ENCODE measurements at regions not wholly inside any gene's neighbourhood (a gene's known extent, or its start where the extent isn't known, plus 50 kb on each side); places are given as distances from the start of the nearest gene placed in this dataset.

DNA sequence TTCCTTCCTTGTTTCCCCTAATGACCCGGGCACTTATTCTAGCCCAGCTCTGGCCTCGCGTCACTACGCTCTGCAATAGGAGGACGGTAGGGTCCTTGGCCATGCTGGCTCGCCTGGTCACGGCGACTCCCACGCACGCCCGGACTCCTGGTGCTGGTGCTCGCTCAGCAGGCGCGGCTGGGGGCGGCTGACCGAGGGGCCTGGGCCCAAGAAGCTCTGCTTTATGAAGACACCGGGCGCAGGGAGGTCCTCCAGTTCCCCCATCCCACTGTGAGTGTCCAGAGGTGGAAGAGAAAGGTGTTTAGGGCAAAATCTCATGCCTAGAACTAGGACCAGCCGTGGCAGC lies 54.2 kb upstream of the ZNF32 start:
- TF ChIP-seq, protein P1, sequence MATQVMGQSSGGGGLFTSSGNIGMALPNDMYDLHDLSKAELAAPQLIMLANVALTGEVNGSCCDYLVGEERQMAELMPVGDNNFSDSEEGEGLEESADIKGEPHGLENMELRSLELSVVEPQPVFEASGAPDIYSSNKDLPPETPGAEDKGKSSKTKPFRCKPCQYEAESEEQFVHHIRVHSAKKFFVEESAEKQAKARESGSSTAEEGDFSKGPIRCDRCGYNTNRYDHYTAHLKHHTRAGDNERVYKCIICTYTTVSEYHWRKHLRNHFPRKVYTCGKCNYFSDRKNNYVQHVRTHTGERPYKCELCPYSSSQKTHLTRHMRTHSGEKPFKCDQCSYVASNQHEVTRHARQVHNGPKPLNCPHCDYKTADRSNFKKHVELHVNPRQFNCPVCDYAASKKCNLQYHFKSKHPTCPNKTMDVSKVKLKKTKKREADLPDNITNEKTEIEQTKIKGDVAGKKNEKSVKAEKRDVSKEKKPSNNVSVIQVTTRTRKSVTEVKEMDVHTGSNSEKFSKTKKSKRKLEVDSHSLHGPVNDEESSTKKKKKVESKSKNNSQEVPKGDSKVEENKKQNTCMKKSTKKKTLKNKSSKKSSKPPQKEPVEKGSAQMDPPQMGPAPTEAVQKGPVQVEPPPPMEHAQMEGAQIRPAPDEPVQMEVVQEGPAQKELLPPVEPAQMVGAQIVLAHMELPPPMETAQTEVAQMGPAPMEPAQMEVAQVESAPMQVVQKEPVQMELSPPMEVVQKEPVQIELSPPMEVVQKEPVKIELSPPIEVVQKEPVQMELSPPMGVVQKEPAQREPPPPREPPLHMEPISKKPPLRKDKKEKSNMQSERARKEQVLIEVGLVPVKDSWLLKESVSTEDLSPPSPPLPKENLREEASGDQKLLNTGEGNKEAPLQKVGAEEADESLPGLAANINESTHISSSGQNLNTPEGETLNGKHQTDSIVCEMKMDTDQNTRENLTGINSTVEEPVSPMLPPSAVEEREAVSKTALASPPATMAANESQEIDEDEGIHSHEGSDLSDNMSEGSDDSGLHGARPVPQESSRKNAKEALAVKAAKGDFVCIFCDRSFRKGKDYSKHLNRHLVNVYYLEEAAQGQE (IDR thresholded peaks at IDR 0.05; ENCODE audit: insufficient read depth in 1 of 2, low read depth in 2 of 2, low read length in 2 of 2), result no peak
- TF ChIP-seq FOXP2 (optimal IDR thresholded peaks at IDR 0.05; ENCODE audit: borderline replicate concordance, extremely low read depth, extremely low read length, insufficient read depth), result no peak
- TF ChIP-seq SIN3A (IDR thresholded peaks at IDR 0.05; ENCODE audit: borderline replicate concordance, insufficient read depth, low read length), result no peak
- no peak for TF ChIP-seq TAF1 (IDR thresholded peaks at IDR 0.05; ENCODE audit: borderline replicate concordance, insufficient read depth, low read length)
- TF ChIP-seq POLR2AphosphoS5 (IDR thresholded peaks at IDR 0.05; ENCODE audit: low read depth, low read length), result no peak

DNA sequence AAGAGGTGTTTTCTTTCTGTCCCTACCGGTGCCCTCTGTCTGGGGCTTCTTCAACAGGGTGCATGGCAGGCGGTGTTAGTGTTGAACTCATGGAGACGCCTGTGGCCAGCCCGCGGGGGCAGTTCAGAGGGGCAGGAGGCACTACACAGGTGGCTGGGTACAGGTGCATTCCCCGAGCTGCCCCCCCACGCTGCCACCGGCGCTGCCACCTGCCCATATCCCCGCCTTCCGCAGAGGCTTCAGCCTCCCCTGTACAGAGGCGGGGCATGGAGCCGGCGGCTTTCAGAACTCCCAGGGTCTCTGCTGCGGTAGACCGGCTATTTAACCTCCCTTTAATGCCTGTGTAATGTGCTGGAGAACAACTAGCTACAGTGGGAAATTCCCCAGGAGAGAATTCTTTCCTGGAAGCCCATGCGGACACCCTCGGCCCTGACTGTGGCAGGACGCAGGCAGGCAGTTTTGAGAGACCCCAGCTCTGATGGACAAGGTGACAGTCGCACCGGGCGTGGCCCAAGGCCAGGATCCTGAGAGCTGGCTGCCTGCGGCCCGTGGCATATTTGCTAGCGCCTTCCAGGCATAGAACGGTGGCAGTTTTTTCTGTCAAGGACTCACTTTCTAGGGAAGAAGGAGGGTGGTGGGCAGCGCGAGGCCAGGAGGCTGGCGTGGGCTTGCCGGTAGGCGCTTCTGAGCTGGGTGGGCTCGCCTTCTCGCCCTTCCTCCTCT lies 53.7 kb upstream of the ZNF32 start:
- TF ChIP-seq FOXP2 (optimal IDR thresholded peaks at IDR 0.05; ENCODE audit: borderline replicate concordance, extremely low read depth, extremely low read length, insufficient read depth), result no peak
- TF ChIP-seq SIN3A (IDR thresholded peaks at IDR 0.05; ENCODE audit: borderline replicate concordance, insufficient read depth, low read length), result no peak
- TF ChIP-seq, protein P1 (IDR thresholded peaks at IDR 0.05; ENCODE audit: insufficient read depth in 1 of 2, low read depth in 2 of 2, low read length in 2 of 2), result no peak
- no peak for TF ChIP-seq TAF1 (IDR thresholded peaks at IDR 0.05; ENCODE audit: borderline replicate concordance, insufficient read depth, low read length)
- TF ChIP-seq POLR2AphosphoS5 (IDR thresholded peaks at IDR 0.05; ENCODE audit: low read depth, low read length), result no peak

DNA sequence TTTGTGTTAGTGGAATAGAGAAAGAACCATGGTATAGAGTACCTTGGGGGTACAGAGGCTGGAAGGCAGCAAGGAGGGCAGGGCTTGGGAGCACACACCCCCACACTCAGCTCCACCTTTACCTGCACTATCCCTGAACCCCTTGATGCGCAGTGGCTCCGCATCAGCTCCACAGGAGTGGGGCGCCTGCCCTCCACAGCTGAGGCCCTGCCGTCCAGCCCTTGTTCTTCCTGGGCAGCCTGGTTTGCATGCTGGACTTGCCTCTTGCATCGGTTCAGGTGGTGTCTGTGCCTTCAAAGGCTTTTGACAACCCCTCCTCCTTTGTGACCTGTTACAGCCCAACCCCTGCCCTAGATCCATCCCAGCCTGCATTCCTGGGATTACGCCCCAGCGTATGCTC lies 52.6 kb upstream of the ZNF32 start:
- TF ChIP-seq, protein P1 (IDR thresholded peaks at IDR 0.05; ENCODE audit: insufficient read depth in 1 of 2, low read depth in 2 of 2, low read length in 2 of 2), result no peak

DNA sequence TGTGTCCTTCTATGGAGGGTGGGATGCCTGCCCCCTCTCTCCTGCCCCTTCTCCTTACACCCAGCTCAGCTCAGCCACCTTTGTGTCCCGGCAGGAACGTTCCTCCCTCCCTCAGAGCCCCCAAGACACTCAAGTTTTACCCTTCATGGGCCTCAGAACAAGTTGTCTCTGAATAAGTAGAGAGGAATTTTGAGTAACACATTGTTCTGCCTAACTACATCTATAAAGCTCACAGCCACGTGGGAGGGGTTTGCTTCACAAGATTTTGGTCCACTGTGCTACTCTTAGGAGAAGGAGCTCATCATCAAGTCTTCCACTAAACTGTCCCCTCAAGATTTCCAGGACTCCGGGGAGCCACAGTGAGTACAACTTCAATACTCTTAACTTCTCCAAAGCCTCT lies 51.6 kb upstream of the ZNF32 start:
- TF ChIP-seq SIN3A (IDR thresholded peaks at IDR 0.05; ENCODE audit: borderline replicate concordance, insufficient read depth, low read length) (no peak), FOXP2 (optimal IDR thresholded peaks at IDR 0.05; ENCODE audit: borderline replicate concordance, extremely low read depth, extremely low read length, insufficient read depth) (no peak), POLR2AphosphoS5 (IDR thresholded peaks at IDR 0.05; ENCODE audit: low read depth, low read length) (no peak), TAF1 (IDR thresholded peaks at IDR 0.05; ENCODE audit: borderline replicate concordance, insufficient read depth, low read length) (no peak)
- TF ChIP-seq, protein P1 (IDR thresholded peaks at IDR 0.05; ENCODE audit: insufficient read depth in 1 of 2, low read depth in 2 of 2, low read length in 2 of 2), result no peak

DNA sequence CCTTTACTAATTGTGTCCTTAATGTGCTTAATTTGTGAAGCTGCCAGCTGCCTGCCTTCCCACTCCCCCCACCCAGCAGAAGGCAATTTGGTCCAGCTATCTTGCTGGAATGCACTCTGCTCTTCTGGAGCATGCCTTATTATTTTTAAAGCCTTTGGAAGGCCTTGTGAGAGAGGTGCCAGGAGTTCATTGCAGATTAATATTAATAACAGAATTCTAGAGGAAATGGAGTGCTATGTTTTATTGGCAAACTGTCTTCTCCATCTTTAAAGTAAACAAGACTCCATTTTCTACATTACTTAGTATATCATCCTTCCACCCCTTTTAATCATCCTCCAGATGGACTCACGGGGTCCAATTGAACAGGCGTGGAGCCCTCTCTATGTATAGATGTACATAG lies 50.8 kb upstream of the ZNF32 start:
- no peak for TF ChIP-seq POLR2AphosphoS5 (IDR thresholded peaks at IDR 0.05; ENCODE audit: low read depth, low read length)
- TF ChIP-seq, protein P1 (IDR thresholded peaks at IDR 0.05; ENCODE audit: insufficient read depth in 1 of 2, low read depth in 2 of 2, low read length in 2 of 2), result no peak
- no peak for TF ChIP-seq SIN3A (IDR thresholded peaks at IDR 0.05; ENCODE audit: borderline replicate concordance, insufficient read depth, low read length)
- TF ChIP-seq FOXP2 (optimal IDR thresholded peaks at IDR 0.05; ENCODE audit: borderline replicate concordance, extremely low read depth, extremely low read length, insufficient read depth), result no peak
- TF ChIP-seq TAF1 (IDR thresholded peaks at IDR 0.05; ENCODE audit: borderline replicate concordance, insufficient read depth, low read length), result no peak
